ENCODE measurements at regions not wholly inside any gene's neighbourhood (a gene's known extent, or its start where the extent isn't known, plus 50 kb on each side); places are given as distances from the start of the nearest gene placed in this dataset.

DNA sequence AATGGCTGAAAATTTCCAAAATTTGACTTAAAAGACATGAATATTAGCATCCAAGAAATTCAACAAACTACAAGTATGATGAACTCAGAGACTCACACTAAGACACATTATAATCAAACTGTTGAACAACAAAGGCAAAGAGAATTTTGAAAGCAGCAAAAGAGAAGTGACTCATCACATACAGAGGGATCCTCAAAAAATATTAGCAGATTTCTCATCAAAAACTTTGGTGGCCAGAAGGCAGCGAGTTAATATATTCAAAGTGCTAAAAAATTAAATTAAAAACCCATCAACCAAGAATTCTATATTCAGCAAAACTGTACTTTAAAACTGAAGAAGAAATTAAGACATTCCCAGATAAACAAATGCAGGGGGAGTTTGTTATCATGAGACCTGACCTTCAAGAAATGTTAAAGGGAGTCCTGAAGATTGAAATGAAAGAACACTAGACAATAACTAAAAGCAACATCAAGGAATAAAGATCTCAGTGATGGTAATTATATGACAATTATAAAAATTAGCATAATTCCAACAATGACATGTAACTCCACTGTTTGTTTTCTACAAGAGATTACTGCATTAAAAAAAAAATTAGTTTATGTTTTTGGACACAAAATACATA lies 150.0 kb downstream of the RNASET2 start:
- Histone ChIP-seq H3K9me3 (ENCODE audit: low read depth) (no peaks in the 10 kb centered on the region), H3K27me3 (no peaks in the 10 kb centered on the region), H3K9ac (no peak overlapping the region), H2AFZ (replicated peaks) (no peak overlapping the region), H4K20me1 (ENCODE audit: low read depth) (no peaks in the 10 kb centered on the region), H3K4me2 (no peak overlapping the region), H3K4me3 (no peak overlapping the region), H3K36me3 (no peaks in the 10 kb centered on the region), H3F3A (ENCODE audit: low read depth) (no peaks in the 10 kb centered on the region), H3K27ac (no peak overlapping the region), H3K79me2 (ENCODE audit: low read depth) (no peaks in the 10 kb centered on the region), H3K4me1 (no peaks in the 10 kb centered on the region)
- DNase-seq (ENCODE audit: low spot score) = no peak
- Mint-ChIP-seq H3K9me3 (peaks cover 18% of the 10 kb centered on the region), H3K27ac (no peak overlapping the region), H3K4me1 (peaks cover 4% of the 10 kb centered on the region), H3K27me3 (ENCODE audit: insufficient read depth, low read depth) (no peaks in the 10 kb centered on the region), H3K36me3 (peaks cover 3% of the 10 kb centered on the region), H3K4me3 (no peak overlapping the region)
- TF ChIP-seq, protein P1, sequence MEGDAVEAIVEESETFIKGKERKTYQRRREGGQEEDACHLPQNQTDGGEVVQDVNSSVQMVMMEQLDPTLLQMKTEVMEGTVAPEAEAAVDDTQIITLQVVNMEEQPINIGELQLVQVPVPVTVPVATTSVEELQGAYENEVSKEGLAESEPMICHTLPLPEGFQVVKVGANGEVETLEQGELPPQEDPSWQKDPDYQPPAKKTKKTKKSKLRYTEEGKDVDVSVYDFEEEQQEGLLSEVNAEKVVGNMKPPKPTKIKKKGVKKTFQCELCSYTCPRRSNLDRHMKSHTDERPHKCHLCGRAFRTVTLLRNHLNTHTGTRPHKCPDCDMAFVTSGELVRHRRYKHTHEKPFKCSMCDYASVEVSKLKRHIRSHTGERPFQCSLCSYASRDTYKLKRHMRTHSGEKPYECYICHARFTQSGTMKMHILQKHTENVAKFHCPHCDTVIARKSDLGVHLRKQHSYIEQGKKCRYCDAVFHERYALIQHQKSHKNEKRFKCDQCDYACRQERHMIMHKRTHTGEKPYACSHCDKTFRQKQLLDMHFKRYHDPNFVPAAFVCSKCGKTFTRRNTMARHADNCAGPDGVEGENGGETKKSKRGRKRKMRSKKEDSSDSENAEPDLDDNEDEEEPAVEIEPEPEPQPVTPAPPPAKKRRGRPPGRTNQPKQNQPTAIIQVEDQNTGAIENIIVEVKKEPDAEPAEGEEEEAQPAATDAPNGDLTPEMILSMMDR (IDR thresholded peaks at IDR 0.05) = no peak
- no peak for TF ChIP-seq EZH2 (IDR thresholded peaks at IDR 0.05)
- TF ChIP-seq EZH2phosphoT487 (IDR thresholded peaks at IDR 0.05) = no peak

DNA sequence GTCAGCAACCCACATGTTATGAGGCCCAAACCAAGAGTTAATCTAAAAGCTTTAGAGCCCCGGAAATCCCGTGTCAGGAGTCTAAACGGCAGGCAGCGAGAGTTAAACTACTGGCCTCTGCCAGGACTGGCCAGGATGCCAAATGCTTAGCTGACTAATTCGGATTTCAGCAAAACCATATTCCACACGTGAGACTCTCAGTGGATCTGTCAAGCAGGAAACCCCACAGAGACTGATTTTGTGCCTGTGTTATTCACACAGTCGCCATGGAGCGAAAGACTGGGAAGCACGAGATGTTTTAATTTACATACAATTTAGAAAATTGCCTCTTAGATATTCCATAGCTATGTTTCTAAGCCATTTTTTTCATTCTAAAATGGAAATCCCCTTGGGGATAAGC lies 152.9 kb downstream of the RNASET2 start:
- H3K27ac ChIP-seq = no peak overlapping the region
- H3K9me3 Mint-ChIP-seq = peaks cover 18% of the 10 kb centered on the region
- H3K4me3 Mint-ChIP-seq = no peak overlapping the region

DNA sequence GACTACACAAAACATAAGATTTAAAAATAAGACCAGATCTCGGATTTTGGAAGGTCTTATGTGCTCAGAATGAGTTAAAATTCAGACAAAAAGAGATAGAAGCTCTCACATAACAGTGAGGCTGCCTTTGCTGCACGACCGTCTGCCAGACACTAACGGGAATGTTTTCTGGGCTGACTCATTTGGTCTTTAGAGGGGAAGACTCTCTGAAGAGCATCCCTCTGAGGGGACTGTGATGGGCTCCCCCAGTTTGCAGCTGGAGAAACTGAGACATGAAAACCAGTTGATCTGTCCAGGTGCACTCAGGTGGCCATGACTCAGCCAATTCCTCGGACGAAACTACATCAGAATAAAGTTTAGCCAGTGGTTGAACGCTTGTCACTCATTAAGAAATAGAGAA lies 153.9 kb downstream of the RNASET2 start:
- Histone ChIP-seq H3K27me3 (no peaks in the 10 kb centered on the region), H3K27ac (no peak overlapping the region), H3K4me2 (no peak overlapping the region), H3K4me3 (no peak overlapping the region), H3F3A (ENCODE audit: low read depth) (no peaks in the 10 kb centered on the region), H4K20me1 (ENCODE audit: low read depth) (no peaks in the 10 kb centered on the region), H3K4me1 (peaks cover 18% of the 10 kb centered on the region), H3K9me3 (ENCODE audit: low read depth) (no peaks in the 10 kb centered on the region), H3K79me2 (ENCODE audit: low read depth) (no peaks in the 10 kb centered on the region), H2AFZ (replicated peaks) (no peak overlapping the region), H3K36me3 (no peaks in the 10 kb centered on the region), H3K9ac (no peak overlapping the region)
- TF ChIP-seq, protein P1 (IDR thresholded peaks at IDR 0.05) = no peak
- TF ChIP-seq EZH2 (IDR thresholded peaks at IDR 0.05) (no peak), EZH2phosphoT487 (IDR thresholded peaks at IDR 0.05) (no peak)
- H3K4me1 Mint-ChIP-seq = peaks cover 16% of the 10 kb centered on the region
- no peaks in the 10 kb centered on the region for H3K27me3 Mint-ChIP-seq (ENCODE audit: insufficient read depth, low read depth)
- H3K27ac Mint-ChIP-seq = no peak overlapping the region
- no peak for DNase-seq (ENCODE audit: low spot score)
- H3K4me3 Mint-ChIP-seq = no peak overlapping the region
- H3K36me3 Mint-ChIP-seq = no peaks in the 10 kb centered on the region
- peaks cover 9% of the 10 kb centered on the region for H3K9me3 Mint-ChIP-seq

More for the DNA sequence above, 152.9 kb downstream of the RNASET2 start:
- no peak overlapping the region for H3K9ac ChIP-seq
- Mint-ChIP-seq H3K36me3 (peaks cover 3% of the 10 kb centered on the region), H3K27ac (no peak overlapping the region), H3K4me1 (peaks cover 16% of the 10 kb centered on the region), H3K27me3 (ENCODE audit: insufficient read depth, low read depth) (no peaks in the 10 kb centered on the region)
- no peaks in the 10 kb centered on the region for H3K27me3 ChIP-seq
- H3K79me2 ChIP-seq (ENCODE audit: low read depth) = no peaks in the 10 kb centered on the region
- no peaks in the 10 kb centered on the region for H3F3A ChIP-seq (ENCODE audit: low read depth)
- H3K4me2 ChIP-seq = no peak overlapping the region
- no peaks in the 10 kb centered on the region for H3K36me3 ChIP-seq
- no peak overlapping the region for H3K4me3 ChIP-seq
- H3K4me1 ChIP-seq = peaks cover 18% of the 10 kb centered on the region
- DNase-seq (ENCODE audit: low spot score) = no peak
- TF ChIP-seq EZH2 (IDR thresholded peaks at IDR 0.05) = no peak
- TF ChIP-seq, protein P1 (IDR thresholded peaks at IDR 0.05) = no peak
- no peak for TF ChIP-seq EZH2phosphoT487 (IDR thresholded peaks at IDR 0.05)
- H4K20me1 ChIP-seq (ENCODE audit: low read depth) = no peaks in the 10 kb centered on the region
- H2AFZ ChIP-seq (replicated peaks) = no peak overlapping the region
- H3K9me3 ChIP-seq (ENCODE audit: low read depth) = no peaks in the 10 kb centered on the region

Data from neural progenitor cell (in vitro differentiated cells).